WI38 (cell line): ENCODE measurements at regions not wholly inside any gene's neighbourhood (a gene's known extent, or its start where the extent isn't known, plus 50 kb on each side); places are given as distances from the start of the nearest gene placed in this dataset.

Source experiments
- H3K4me3 ChIP-seq: 2 replicates; pipeline ENCODE4 v1.5.1; 2011; ENCODE audit warnings: low read depth, mild to moderate bottlenecking, control low read depth, low read length
- TF ChIP-seq, protein P1 (sequence below): IDR thresholded peaks from 2 replicates; pipeline ENCODE4 v1.5.1; 2012; ENCODE audit warnings: low read depth, mild to moderate bottlenecking, control low read depth, low read length

- H3K4me3 ChIP-seq: no peak overlapping the region
- TF ChIP-seq, protein P1, sequence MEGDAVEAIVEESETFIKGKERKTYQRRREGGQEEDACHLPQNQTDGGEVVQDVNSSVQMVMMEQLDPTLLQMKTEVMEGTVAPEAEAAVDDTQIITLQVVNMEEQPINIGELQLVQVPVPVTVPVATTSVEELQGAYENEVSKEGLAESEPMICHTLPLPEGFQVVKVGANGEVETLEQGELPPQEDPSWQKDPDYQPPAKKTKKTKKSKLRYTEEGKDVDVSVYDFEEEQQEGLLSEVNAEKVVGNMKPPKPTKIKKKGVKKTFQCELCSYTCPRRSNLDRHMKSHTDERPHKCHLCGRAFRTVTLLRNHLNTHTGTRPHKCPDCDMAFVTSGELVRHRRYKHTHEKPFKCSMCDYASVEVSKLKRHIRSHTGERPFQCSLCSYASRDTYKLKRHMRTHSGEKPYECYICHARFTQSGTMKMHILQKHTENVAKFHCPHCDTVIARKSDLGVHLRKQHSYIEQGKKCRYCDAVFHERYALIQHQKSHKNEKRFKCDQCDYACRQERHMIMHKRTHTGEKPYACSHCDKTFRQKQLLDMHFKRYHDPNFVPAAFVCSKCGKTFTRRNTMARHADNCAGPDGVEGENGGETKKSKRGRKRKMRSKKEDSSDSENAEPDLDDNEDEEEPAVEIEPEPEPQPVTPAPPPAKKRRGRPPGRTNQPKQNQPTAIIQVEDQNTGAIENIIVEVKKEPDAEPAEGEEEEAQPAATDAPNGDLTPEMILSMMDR: no peak
These were observed 215.4 kb downstream of the OMA1 start for GRCh38 chr1:58331156-58331555.

DNA sequence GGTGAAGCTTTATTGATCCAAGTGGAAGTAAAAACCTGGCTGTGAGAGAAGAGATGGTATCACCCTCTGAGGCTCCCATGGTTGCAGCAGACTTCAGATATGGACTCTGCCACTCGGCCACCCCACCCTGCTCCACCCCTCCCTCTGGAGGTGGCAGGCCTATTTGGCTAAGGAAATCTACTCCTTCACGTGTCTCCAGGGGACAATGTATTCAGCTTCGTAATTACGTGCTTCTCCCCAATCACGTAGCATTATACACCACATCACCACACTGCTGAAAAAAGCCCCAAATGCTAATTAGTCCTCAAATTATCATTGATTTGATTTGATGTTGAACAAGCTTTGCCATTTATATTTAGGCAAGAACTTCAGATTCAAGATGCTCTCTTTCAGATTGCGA lies 220.7 kb downstream of the OMA1 start:
- H3K4me3 ChIP-seq: no peak overlapping the region
- TF ChIP-seq, protein P1: no peak

GRCh38 chr1:58324558-58324957 lies 222.0 kb downstream of the OMA1 start:
- TF ChIP-seq, protein P1: no peak
- H3K4me3 ChIP-seq: no peak overlapping the region

DNA sequence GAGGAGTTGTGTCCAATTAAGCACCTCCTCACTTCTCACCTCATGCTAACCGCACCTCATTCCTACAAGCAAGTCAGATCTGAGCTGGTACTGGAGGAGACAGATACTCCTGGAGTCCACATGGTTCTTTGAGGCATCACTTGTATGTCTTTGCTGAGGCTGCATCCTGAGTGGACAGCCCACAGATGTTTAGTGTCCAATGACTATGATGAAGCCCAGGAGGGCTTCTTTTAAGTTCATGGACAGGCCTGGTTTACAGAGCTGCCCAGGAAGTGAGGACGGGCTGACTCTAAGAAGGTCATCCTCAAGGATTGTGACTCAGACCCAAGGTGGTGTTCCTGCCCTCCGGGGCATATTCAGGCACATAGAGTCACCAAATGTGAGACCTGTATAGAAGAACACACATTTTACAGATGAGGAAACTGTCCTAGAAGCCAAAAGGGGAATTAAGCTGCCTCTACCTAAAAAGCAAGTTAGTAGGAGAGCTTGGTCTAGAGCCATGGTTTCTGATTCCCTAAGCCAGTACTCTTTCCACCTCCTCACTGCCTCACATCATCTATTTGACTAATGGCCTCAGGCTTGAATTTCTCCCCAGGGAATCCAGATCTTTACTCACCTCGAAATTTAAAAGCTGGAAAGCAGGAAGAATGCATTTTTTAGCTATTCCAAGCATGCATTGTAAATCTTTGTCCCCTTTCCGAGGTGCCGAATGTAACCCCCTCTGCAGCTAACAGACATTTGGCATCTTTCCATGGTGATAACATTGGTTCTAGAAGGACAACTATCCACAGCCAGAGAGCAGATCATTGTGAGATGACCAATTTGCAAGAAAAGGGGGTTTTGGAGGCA lies 228.1 kb downstream of the OMA1 start:
- no peak overlapping the region for H3K4me3 ChIP-seq
- TF ChIP-seq, protein P1: no peak

DNA sequence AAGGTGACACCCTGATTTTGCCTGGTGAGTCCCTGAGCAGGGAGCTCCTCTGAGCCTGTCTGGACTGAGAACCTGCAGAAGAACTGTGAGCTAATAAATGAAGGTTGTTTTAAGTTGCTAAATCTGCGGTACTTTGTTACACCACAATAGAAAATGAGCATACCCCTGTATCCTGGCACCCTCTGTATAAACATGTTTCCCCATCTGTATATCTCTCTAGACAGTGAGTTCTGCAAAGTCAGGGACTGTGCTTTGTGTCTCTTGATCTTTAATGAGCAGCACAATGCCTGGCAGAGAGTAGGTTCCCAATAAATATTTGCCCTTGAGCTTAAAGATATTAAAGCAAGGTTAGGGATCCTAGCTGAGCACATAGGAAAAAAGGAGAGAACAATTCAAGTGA lies 228.8 kb downstream of the OMA1 start:
- no peak overlapping the region for H3K4me3 ChIP-seq
- TF ChIP-seq, protein P1: no peak

- TF ChIP-seq, protein P1: no peak
- no peak overlapping the region for H3K4me3 ChIP-seq
These were observed 229.4 kb downstream of the OMA1 start for GRCh38 chr1:58317086-58317485.

- TF ChIP-seq, protein P1: no peak
- no peak overlapping the region for H3K4me3 ChIP-seq
These were observed 230.4 kb downstream of the OMA1 start for GRCh38 chr1:58316141-58316540.
